ENCODE measurements at regions not wholly inside any gene's neighbourhood (a gene's known extent, or its start where the extent isn't known, plus 50 kb on each side); places are given as distances from the start of the nearest gene placed in this dataset.
"Not testable (repeated sequence)": the region's sequence is repeated elsewhere in the genome, so short reads cannot be mapped to it uniquely, and the experiment has no call there.

GRCh38 chr13:81069822-81070221 is 728.9 kb upstream of the SPRY2 start:
- not testable (repeated sequence) for DNase-seq

- no peak for DNase-seq
Observed at GRCh38 chr13:81058916-81059290, 718.0 kb upstream of the SPRY2 start.

- DNase-seq: no peak
Observed at GRCh38 chr13:81058211-81058915, 717.4 kb upstream of the SPRY2 start.

GRCh38 chr13:81051873-81052272 is 710.9 kb upstream of the SPRY2 start:
- DNase-seq: peak; percentile 27

GRCh38 chr13:81048026-81048461 is 707.1 kb upstream of the SPRY2 start:
- peak; percentile 87 for DNase-seq

GRCh38 chr13:81041761-81042160 is 700.8 kb upstream of the SPRY2 start:
- DNase-seq: no peak

GRCh38 chr13:81031996-81032395 is 691.1 kb upstream of the SPRY2 start:
- no peak for DNase-seq

GRCh38 chr13:81025091-81025490 is 684.2 kb upstream of the SPRY2 start:
- no peak for DNase-seq

- no peak for DNase-seq
Observed at GRCh38 chr13:81021284-81021840, 680.4 kb upstream of the SPRY2 start.

- no peak for DNase-seq
Observed at GRCh38 chr13:81020010-81020409, 679.1 kb upstream of the SPRY2 start.

- no peak for DNase-seq
Observed at GRCh38 chr13:81018936-81019335, 678.0 kb upstream of the SPRY2 start.

GRCh38 chr13:81017513-81018152 is 676.7 kb upstream of the SPRY2 start:
- peak; percentile 54 for DNase-seq

- DNase-seq: no peak
Observed at GRCh38 chr13:81012031-81012430, 671.1 kb upstream of the SPRY2 start.

- DNase-seq: no peak
Observed at GRCh38 chr13:81001828-81002385, 661.0 kb upstream of the SPRY2 start.

- DNase-seq: not testable (repeated sequence)
Observed at GRCh38 chr13:80998603-80999002, 657.7 kb upstream of the SPRY2 start.

- DNase-seq: no peak
Observed at GRCh38 chr13:80989747-80990146, 648.8 kb upstream of the SPRY2 start.

GRCh38 chr13:80989241-80989640 is 648.3 kb upstream of the SPRY2 start:
- DNase-seq: no peak

GRCh38 chr13:80988391-80989151 is 647.6 kb upstream of the SPRY2 start:
- DNase-seq: no peak

GRCh38 chr13:80979035-80979641 is 638.2 kb upstream of the SPRY2 start:
- peak; percentile 79 for DNase-seq

GRCh38 chr13:80977168-80977567 is 636.2 kb upstream of the SPRY2 start:
- DNase-seq: no peak

- no peak for DNase-seq
Observed at GRCh38 chr13:80975903-80976302, 635.0 kb upstream of the SPRY2 start.

GRCh38 chr13:80973721-80974120 is 632.8 kb upstream of the SPRY2 start:
- DNase-seq: no peak

Data from NCI-H1694 (cell line).